ENCODE measurements at regions not wholly inside any gene's neighbourhood (a gene's known extent, or its start where the extent isn't known, plus 50 kb on each side); places are given as distances from the start of the nearest gene placed in this dataset.

- DNase-seq (ENCODE audit: low read depth in 2 of 2), result no peak
Measured at GRCh38 chr18:40470723-40471122, 1484.3 kb upstream of the PIK3C3 start.

GRCh38 chr18:40469851-40470250 lies 1485.2 kb upstream of the PIK3C3 start:
- no peak for DNase-seq (ENCODE audit: low read depth in 2 of 2)

GRCh38 chr18:40469316-40469715 lies 1485.7 kb upstream of the PIK3C3 start:
- DNase-seq (ENCODE audit: low read depth in 2 of 2), result no peak

GRCh38 chr18:40464032-40464431 lies 1491.0 kb upstream of the PIK3C3 start:
- no peak for DNase-seq (ENCODE audit: low read depth in 2 of 2)

- no peak for DNase-seq (ENCODE audit: low read depth in 2 of 2)
Measured at GRCh38 chr18:40453903-40454302, 1501.1 kb upstream of the PIK3C3 start.

- DNase-seq (ENCODE audit: low read depth in 2 of 2), result no peak
Measured at GRCh38 chr18:40452599-40452998, 1502.4 kb upstream of the PIK3C3 start.

- DNase-seq (ENCODE audit: low read depth in 2 of 2), result no peak
Measured at GRCh38 chr18:40450751-40451150, 1504.3 kb upstream of the PIK3C3 start.

GRCh38 chr18:40447820-40448219 lies 1507.2 kb upstream of the PIK3C3 start:
- no peak for DNase-seq (ENCODE audit: low read depth in 2 of 2)

GRCh38 chr18:40440088-40440487 lies 1514.9 kb upstream of the PIK3C3 start:
- no peak for DNase-seq (ENCODE audit: low read depth in 2 of 2)

GRCh38 chr18:40437517-40437916 lies 1517.5 kb upstream of the PIK3C3 start:
- no peak for DNase-seq (ENCODE audit: low read depth in 2 of 2)

GRCh38 chr18:40431071-40431985 lies 1523.7 kb upstream of the PIK3C3 start:
- no peak for DNase-seq (ENCODE audit: low read depth in 2 of 2)

- no peak for DNase-seq (ENCODE audit: low read depth in 2 of 2)
Measured at GRCh38 chr18:40423291-40423690, 1531.7 kb upstream of the PIK3C3 start.

GRCh38 chr18:40420675-40421074 lies 1534.4 kb upstream of the PIK3C3 start:
- no peak for DNase-seq (ENCODE audit: low read depth in 2 of 2)

GRCh38 chr18:40417501-40417900 lies 1537.5 kb upstream of the PIK3C3 start:
- DNase-seq (ENCODE audit: low read depth in 2 of 2), result no peak

GRCh38 chr18:40415821-40416220 lies 1539.2 kb upstream of the PIK3C3 start:
- DNase-seq (ENCODE audit: low read depth in 2 of 2), result no peak

- DNase-seq (ENCODE audit: low read depth in 2 of 2), result no peak
Measured at GRCh38 chr18:40415176-40415791, 1539.8 kb upstream of the PIK3C3 start.

GRCh38 chr18:40414155-40414754 lies 1540.8 kb upstream of the PIK3C3 start:
- DNase-seq (ENCODE audit: low read depth in 2 of 2), result no peak

GRCh38 chr18:40413160-40413559 lies 1541.9 kb upstream of the PIK3C3 start:
- DNase-seq (ENCODE audit: low read depth in 2 of 2), result peak in 1 of 2 donors; percentile 5

- DNase-seq (ENCODE audit: low read depth in 2 of 2), result no peak
Measured at GRCh38 chr18:40412410-40412809, 1542.6 kb upstream of the PIK3C3 start.

- no peak for DNase-seq (ENCODE audit: low read depth in 2 of 2)
Measured at GRCh38 chr18:40407909-40408308, 1547.1 kb upstream of the PIK3C3 start.

GRCh38 chr18:40404284-40404683 lies 1550.8 kb upstream of the PIK3C3 start:
- no peak for DNase-seq (ENCODE audit: low read depth in 2 of 2)

- no peak for DNase-seq (ENCODE audit: low read depth in 2 of 2)
Measured at GRCh38 chr18:40402052-40402451, 1553.0 kb upstream of the PIK3C3 start.

- no peak for DNase-seq (ENCODE audit: low read depth in 2 of 2)
Measured at GRCh38 chr18:40388121-40388520, 1566.9 kb upstream of the PIK3C3 start.
